H9 (cell line): ENCODE measurements at regions not wholly inside any gene's neighbourhood (a gene's known extent, or its start where the extent isn't known, plus 50 kb on each side); places are given as distances from the start of the nearest gene placed in this dataset.

Source experiments
- DNase-seq: peaks from one replicate; pipeline ENCODE4 v3.0.0-alpha.2; 2017
- H2AFZ ChIP-seq: one replicate; pipeline ENCODE4 v1.6.1; 2013; ENCODE audit warnings: mild to moderate bottlenecking, low read length, control low read depth, moderate library complexity
- H2AK5ac ChIP-seq: 2 replicates; pipeline ENCODE4 v1.6.1; 2013; ENCODE audit warnings: low read length, control low read depth, mixed read lengths; ENCODE audit not compliant: insufficient read length
- H2BK120ac ChIP-seq: one replicate; pipeline ENCODE4 v1.6.1; 2013; ENCODE audit warnings: low read depth, mild to moderate bottlenecking, low read length, control low read depth, inconsistent platforms; ENCODE audit not compliant: poor library complexity, severe bottlenecking
- H2BK12ac ChIP-seq: 2 replicates; pipeline ENCODE4 v1.6.1; 2013; ENCODE audit warnings: low read length, control low read depth, mixed read lengths, low read depth; ENCODE audit not compliant: insufficient read length
- H2BK15ac ChIP-seq: 2 replicates; pipeline ENCODE4 v1.6.1; 2013; ENCODE audit warnings: low read depth, low read length, control low read depth
- H2BK20ac ChIP-seq: one replicate; pipeline ENCODE4 v1.6.1; 2013; ENCODE audit warnings: low read depth, mild to moderate bottlenecking, low read length, control low read depth, inconsistent platforms; ENCODE audit not compliant: poor library complexity, severe bottlenecking
- H2BK5ac ChIP-seq: 2 replicates; pipeline ENCODE4 v1.6.1; 2013; ENCODE audit warnings: low read length, control low read depth, mixed read lengths; ENCODE audit not compliant: insufficient read length
- H3K14ac ChIP-seq: 2 replicates; pipeline ENCODE4 v1.6.1; 2013; ENCODE audit warnings: low read length, control low read depth; ENCODE audit not compliant: insufficient read depth
- H3K18ac ChIP-seq: 2 replicates; pipeline ENCODE4 v1.6.1; 2013; ENCODE audit warnings: low read depth, mild to moderate bottlenecking, mixed read lengths, low read length, control low read depth; ENCODE audit not compliant: insufficient read length
- H3K23ac ChIP-seq: 2 replicates; pipeline ENCODE4 v1.6.1; 2013; ENCODE audit warnings: low read length, control low read depth, mixed read lengths, low read depth; ENCODE audit not compliant: insufficient read length
- H3K23me2 ChIP-seq: 2 replicates; pipeline ENCODE4 v1.6.1; 2013; ENCODE audit warnings: low read depth, mild to moderate bottlenecking, mixed read lengths, low read length, control low read depth; ENCODE audit not compliant: insufficient read length, poor library complexity, severe bottlenecking
- H3K27ac ChIP-seq: 2 replicates; pipeline ENCODE4 v1.5.1; 2013; ENCODE audit warnings: low read length, control low read depth, mixed read lengths, low read depth; ENCODE audit not compliant: insufficient read length
- H3K27me3 ChIP-seq: 2 replicates; pipeline ENCODE4 v1.6.1; 2013; ENCODE audit warnings: low read length, control low read depth, inconsistent platforms; ENCODE audit not compliant: insufficient read depth
- H3K4ac ChIP-seq: 2 replicates; pipeline ENCODE4 v1.6.1; 2013; ENCODE audit warnings: low read depth, mild to moderate bottlenecking, control low read depth, inconsistent platforms, low read length, moderate library complexity
- H3K4me1 ChIP-seq: 2 replicates; pipeline ENCODE4 v1.6.1; 2013; ENCODE audit warnings: low read length, control low read depth, inconsistent platforms; ENCODE audit not compliant: insufficient read depth
- H3K4me2 ChIP-seq: 2 replicates; pipeline ENCODE4 v1.6.1; 2013; ENCODE audit warnings: low read length, control low read depth, mixed read lengths; ENCODE audit not compliant: insufficient read length, insufficient read depth
- H3K56ac ChIP-seq: 2 replicates; pipeline ENCODE4 v1.6.1; 2013; ENCODE audit warnings: low read depth, mild to moderate bottlenecking, mixed read lengths, low read length, control low read depth; ENCODE audit not compliant: insufficient read length
- H3K79me1 ChIP-seq: 2 replicates; pipeline ENCODE4 v1.6.1; 2013; ENCODE audit warnings: low read depth, mild to moderate bottlenecking, moderate library complexity, low read length, control low read depth, inconsistent platforms; ENCODE audit not compliant: insufficient read depth, poor library complexity, severe bottlenecking
- H3K79me2 ChIP-seq: 2 replicates; pipeline ENCODE4 v1.6.1; 2013; ENCODE audit warnings: low read length, control low read depth, inconsistent platforms; ENCODE audit not compliant: insufficient read depth
- H3K9ac ChIP-seq: 2 replicates; pipeline ENCODE4 v1.6.1; 2013; ENCODE audit warnings: low read length, control low read depth, mixed read lengths; ENCODE audit not compliant: insufficient read length; ENCODE audit errors: extremely low read depth
- H3K9me3 ChIP-seq: one replicate; pipeline ENCODE4 v1.6.1; 2013; ENCODE audit warnings: low read depth, low read length, inconsistent platforms; ENCODE audit not compliant: control insufficient read depth
- H3T11ph ChIP-seq: one replicate; pipeline ENCODE4 v1.6.1; 2013; ENCODE audit warnings: mild to moderate bottlenecking, low read length, control low read depth, inconsistent platforms
- H4K20me1 ChIP-seq: one replicate; pipeline ENCODE4 v1.6.1; 2013; ENCODE audit not compliant: control insufficient read depth, insufficient read length, insufficient read depth
- H4K5ac ChIP-seq: 2 replicates; pipeline ENCODE4 v1.6.1; 2013; ENCODE audit warnings: low read depth, mild to moderate bottlenecking, mixed read lengths, low read length, control low read depth; ENCODE audit not compliant: insufficient read length
- H4K8ac ChIP-seq: replicated peaks from 2 replicates; pipeline ENCODE4 v1.6.1; 2013; ENCODE audit warnings: low read length, control low read depth, mixed read lengths, low read depth; ENCODE audit not compliant: insufficient read length
- H4K91ac ChIP-seq: 2 replicates; pipeline ENCODE4 v1.6.1; 2013; ENCODE audit warnings: low read depth, mild to moderate bottlenecking, moderate library complexity, mixed read lengths, low read length, control low read depth; ENCODE audit not compliant: insufficient read length
- H3K27ac Mint-ChIP-seq, 3 experiments: 2 replicates in 2 of 3; 3 replicates in 1 of 3; pipeline ENCODE4 v1.8.0; 2020 to 2021; ENCODE audit warnings: mixed read lengths in 3 of 3, mild to moderate bottlenecking in 1 of 3, moderate library complexity in 1 of 3
- H3K27me3 Mint-ChIP-seq: 2 replicates; pipeline ENCODE4 v1.8.0; 2021; ENCODE audit warnings: low read depth, mild to moderate bottlenecking, moderate library complexity, mixed read lengths
- H3K36me3 Mint-ChIP-seq, 3 experiments: 2 replicates in 2 of 3; 3 replicates in 1 of 3; pipeline ENCODE4 v1.8.0; 2020 to 2021; ENCODE audit warnings: low read depth in 3 of 3, mixed read lengths in 3 of 3; ENCODE audit not compliant: insufficient read depth in 1 of 3
- H3K4me1 Mint-ChIP-seq, 2 experiments: 2 replicates each; pipeline ENCODE4 v1.8.0; 2020; ENCODE audit warnings: mixed read lengths in 2 of 2
- H3K4me3 Mint-ChIP-seq, 2 experiments: 2 replicates in 1 of 2; 3 replicates in 1 of 2; pipeline ENCODE4 v1.8.0; 2020 to 2021; ENCODE audit warnings: mild to moderate bottlenecking in 2 of 2, mixed read lengths in 2 of 2, moderate library complexity in 1 of 2
- H3K9me3 Mint-ChIP-seq, 2 experiments: 2 replicates in 1 of 2; 3 replicates in 1 of 2; pipeline ENCODE4 v1.8.0; 2020; ENCODE audit warnings: mild to moderate bottlenecking in 2 of 2, mixed read lengths in 2 of 2, moderate library complexity in 1 of 2
- CTCF ChIP-seq: fragments of 200-600 bp; sonication (generic); conservative IDR thresholded peaks from 3 replicates; pipeline ENCODE4 v1.8.0; 2021; ENCODE audit warnings: antibody characterized with exemption, mild to moderate bottlenecking
- WGBS: extraction: QIAGEN DNeasy Blood & Tissue Kit; methylation state at CpG from one replicate; pipeline ENCODE4 v1.1.7; 2013; ENCODE audit warnings: missing lambda C conversion rate, low lambda C conversion rate, mixed read lengths; ENCODE audit not compliant: insufficient read length; ENCODE audit errors: extremely low coverage; 5-methylcytosine and 5-hydroxymethylcytosine counted together

DNA sequence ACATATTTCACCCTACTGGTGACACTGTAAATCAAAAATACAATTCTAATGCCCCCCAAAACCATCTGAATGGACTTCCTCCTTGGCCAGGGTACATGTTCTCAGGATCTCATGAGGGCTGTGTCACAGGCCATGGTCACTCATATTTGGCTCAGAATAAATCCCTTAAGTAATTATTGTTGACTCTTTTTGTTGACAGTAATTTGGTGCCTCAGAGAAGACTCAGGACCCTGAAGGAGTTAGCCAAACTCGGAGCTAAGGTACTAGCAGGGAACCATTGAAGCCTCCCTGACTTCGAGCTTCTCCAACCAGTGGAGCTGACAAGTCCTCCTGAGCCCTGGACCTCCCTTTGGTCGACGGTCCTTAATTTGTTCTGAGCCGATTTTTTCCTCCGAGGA lies 51.2 kb upstream of the SNAPC3 start:
- Histone ChIP-seq H2BK5ac (no peak overlapping the region), H3T11ph (no peak overlapping the region), H2BK12ac (no peak overlapping the region), H2BK20ac (no peak overlapping the region), H4K20me1 (no peaks in the 10 kb centered on the region), H3K79me1 (no peaks in the 10 kb centered on the region), H3K14ac (no peak overlapping the region), H3K9ac (no peak overlapping the region), H2BK120ac (no peak overlapping the region), H2AFZ (no peak overlapping the region), H3K23ac (no peak overlapping the region), H4K8ac (no peak overlapping the region), H3K23me2 (no peaks in the 10 kb centered on the region), H3K4me1 (no peaks in the 10 kb centered on the region), H3K79me2 (no peaks in the 10 kb centered on the region), H3K4me2 (no peak overlapping the region), H3K4ac (no peak overlapping the region), H4K91ac (no peak overlapping the region), H2AK5ac (no peak overlapping the region), H3K18ac (no peak overlapping the region), H3K9me3 (no peaks in the 10 kb centered on the region), H2BK15ac (no peak overlapping the region), H4K5ac (no peak overlapping the region), H3K27me3 (no peaks in the 10 kb centered on the region), H3K56ac (no peak overlapping the region), H3K27ac (no peak overlapping the region)
- no peak for TF ChIP-seq CTCF
- peaks cover 15 to 20% of the 10 kb centered on the region in 2 experiments for H3K4me1 Mint-ChIP-seq
- WGBS = no CpG with 5 or more reads among the region's 6 CpGs
- no peak for DNase-seq
- peaks cover 0 to 7% of the 10 kb centered on the region in 2 experiments; a peak in 2 of 5 replicates for H3K9me3 Mint-ChIP-seq
- H3K36me3 Mint-ChIP-seq = peaks cover 0 to 5% (median 3%) of the 10 kb centered on the region in 3 experiments; a peak in 5 of 7 replicates
- H3K27ac Mint-ChIP-seq = no peak overlapping the region
- no peak overlapping the region for H3K4me3 Mint-ChIP-seq
- no peaks in the 10 kb centered on the region for H3K27me3 Mint-ChIP-seq
